ENCODE measurements at regions not wholly inside any gene's neighbourhood (a gene's known extent, or its start where the extent isn't known, plus 50 kb on each side); places are given as distances from the start of the nearest gene placed in this dataset.

DNA sequence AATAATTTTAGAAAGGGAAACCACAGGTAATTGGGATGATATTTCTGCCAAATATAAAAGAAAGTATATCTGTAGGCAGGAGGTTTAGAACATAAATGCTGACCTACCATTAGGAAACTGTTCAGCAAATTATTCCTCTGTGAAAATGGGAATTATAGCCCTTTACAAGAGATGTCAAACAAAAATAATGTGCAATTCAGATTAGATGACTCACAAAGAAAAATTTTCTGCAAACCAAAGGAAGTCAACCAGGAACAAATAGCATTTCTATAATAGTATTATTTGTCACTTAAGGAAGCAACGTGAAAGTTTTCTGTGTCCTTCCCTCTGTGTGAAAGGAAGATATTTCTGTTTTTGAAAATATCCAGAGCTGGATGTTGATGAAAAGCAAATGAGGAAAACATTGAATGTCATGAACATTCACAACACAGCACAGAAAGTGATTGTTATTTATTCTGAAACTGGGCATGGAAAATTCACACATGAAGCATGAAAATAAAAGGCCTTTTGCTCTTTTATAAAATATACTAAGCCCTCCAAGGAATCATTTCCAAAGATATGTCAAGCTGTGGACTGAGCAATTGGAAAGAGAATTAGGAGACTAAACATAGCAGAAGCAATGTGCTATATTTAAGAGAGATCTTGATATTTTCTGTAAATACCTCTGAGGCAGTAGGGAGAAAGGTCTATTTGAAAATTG lies 57.9 kb upstream of the SPHKAP start:
- no peak for TF ChIP-seq POLR2A (IDR thresholded peaks at IDR 0.05)
- TF ChIP-seq, protein P1, sequence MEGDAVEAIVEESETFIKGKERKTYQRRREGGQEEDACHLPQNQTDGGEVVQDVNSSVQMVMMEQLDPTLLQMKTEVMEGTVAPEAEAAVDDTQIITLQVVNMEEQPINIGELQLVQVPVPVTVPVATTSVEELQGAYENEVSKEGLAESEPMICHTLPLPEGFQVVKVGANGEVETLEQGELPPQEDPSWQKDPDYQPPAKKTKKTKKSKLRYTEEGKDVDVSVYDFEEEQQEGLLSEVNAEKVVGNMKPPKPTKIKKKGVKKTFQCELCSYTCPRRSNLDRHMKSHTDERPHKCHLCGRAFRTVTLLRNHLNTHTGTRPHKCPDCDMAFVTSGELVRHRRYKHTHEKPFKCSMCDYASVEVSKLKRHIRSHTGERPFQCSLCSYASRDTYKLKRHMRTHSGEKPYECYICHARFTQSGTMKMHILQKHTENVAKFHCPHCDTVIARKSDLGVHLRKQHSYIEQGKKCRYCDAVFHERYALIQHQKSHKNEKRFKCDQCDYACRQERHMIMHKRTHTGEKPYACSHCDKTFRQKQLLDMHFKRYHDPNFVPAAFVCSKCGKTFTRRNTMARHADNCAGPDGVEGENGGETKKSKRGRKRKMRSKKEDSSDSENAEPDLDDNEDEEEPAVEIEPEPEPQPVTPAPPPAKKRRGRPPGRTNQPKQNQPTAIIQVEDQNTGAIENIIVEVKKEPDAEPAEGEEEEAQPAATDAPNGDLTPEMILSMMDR (IDR thresholded peaks at IDR 0.05): no peak

All from right lobe of liver (tissue), 4 donors.